Left ventricle myocardium inferior (tissue), 1 donor: ENCODE measurements at regions not wholly inside any gene's neighbourhood (a gene's known extent, or its start where the extent isn't known, plus 50 kb on each side); places are given as distances from the start of the nearest gene placed in this dataset.

Experiments
- DNase-seq: peaks from one replicate; pipeline ENCODE4 v3.0.0-alpha.2; 2020
- H3K27ac ChIP-seq: fragments of 200-600 bp; replicated peaks from 2 replicates; pipeline ENCODE4 v1.8.0; 2021
- H3K27me3 ChIP-seq: fragments of 200-600 bp; 2 replicates; pipeline ENCODE4 v1.8.0; 2021; ENCODE audit warnings: low read depth
- H3K36me3 ChIP-seq: fragments of 200-600 bp; 2 replicates; pipeline ENCODE4 v1.8.0; 2021
- H3K4me1 ChIP-seq: fragments of 200-600 bp; 2 replicates; pipeline ENCODE4 v1.8.0; 2021
- H3K4me3 ChIP-seq: fragments of 200-600 bp; 2 replicates; pipeline ENCODE4 v1.8.0; 2021; ENCODE audit warnings: mild to moderate bottlenecking, moderate library complexity
- H3K9me3 ChIP-seq: fragments of 200-600 bp; replicated peaks from 2 replicates; pipeline ENCODE4 v1.8.0; 2021
- intact Hi-C: fragments of 100-400 bp; cut with micrococcal nuclease; formaldehyde crosslinking; loops from one replicate; pipeline ENCODE4 v1.11.0; 2022
- TF ChIP-seq, protein P1 (sequence below): fragments of 200-600 bp; IDR thresholded peaks from 2 replicates; pipeline ENCODE4 v1.8.0; 2021; ENCODE audit warnings: antibody characterized with exemption, mild to moderate bottlenecking, borderline replicate concordance
- donor health status: DM: no; HTN: yes; CAD: no; lungs with severe emphysema.

DNA sequence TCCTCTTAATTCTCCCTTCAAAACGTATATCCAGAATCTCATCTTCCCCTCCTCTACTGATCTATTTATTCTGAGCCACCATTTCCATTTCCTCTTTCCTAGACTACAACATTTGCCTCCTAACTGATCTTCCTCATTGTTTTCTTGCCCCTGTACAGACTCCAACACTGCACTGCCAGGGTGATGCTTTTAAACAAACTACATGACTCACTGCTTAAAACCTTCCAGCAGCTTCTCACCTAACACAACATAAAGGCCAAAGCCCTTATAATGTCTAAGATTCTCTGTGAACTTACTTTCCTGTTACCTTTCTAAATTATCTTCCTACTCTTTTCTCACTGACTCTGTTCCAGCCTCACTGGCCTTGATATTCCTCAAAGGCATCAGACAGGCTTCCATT is 161.0 kb upstream of the HS3ST1 start:
- intact Hi-C loops: no loop called here
- no peak overlapping the region for H3K27ac ChIP-seq
- H3K4me3 ChIP-seq: no peak overlapping the region
- H3K4me1 ChIP-seq: peaks cover 4% of the 10 kb centered on the region
- TF ChIP-seq, protein P1, sequence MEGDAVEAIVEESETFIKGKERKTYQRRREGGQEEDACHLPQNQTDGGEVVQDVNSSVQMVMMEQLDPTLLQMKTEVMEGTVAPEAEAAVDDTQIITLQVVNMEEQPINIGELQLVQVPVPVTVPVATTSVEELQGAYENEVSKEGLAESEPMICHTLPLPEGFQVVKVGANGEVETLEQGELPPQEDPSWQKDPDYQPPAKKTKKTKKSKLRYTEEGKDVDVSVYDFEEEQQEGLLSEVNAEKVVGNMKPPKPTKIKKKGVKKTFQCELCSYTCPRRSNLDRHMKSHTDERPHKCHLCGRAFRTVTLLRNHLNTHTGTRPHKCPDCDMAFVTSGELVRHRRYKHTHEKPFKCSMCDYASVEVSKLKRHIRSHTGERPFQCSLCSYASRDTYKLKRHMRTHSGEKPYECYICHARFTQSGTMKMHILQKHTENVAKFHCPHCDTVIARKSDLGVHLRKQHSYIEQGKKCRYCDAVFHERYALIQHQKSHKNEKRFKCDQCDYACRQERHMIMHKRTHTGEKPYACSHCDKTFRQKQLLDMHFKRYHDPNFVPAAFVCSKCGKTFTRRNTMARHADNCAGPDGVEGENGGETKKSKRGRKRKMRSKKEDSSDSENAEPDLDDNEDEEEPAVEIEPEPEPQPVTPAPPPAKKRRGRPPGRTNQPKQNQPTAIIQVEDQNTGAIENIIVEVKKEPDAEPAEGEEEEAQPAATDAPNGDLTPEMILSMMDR: no peak
- no peaks in the 10 kb centered on the region for H3K27me3 ChIP-seq
- no peaks in the 10 kb centered on the region for H3K9me3 ChIP-seq
- no peak for DNase-seq
- H3K36me3 ChIP-seq: no peaks in the 10 kb centered on the region

DNA sequence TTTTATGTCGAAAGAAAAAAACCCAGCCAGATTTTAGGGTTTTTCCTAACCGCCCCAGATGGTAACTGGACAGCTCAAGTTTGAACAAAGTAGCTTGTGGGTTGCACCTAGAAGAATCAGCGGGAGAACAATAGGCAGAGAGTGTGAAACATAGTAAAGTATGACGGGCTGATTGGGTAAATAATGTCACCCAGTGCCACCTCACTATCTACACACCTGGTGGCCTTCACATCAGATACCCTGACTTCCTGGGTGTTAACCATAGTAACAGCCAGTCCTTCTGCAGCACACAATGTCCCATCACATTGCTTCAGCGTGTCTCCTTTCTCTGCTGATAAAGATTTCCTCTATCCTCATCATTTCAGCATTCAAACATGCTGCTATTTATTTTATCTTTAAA is 159.1 kb upstream of the HS3ST1 start:
- no peak overlapping the region for H3K27ac ChIP-seq
- no peaks in the 10 kb centered on the region for H3K36me3 ChIP-seq
- H3K4me3 ChIP-seq: no peak overlapping the region
- no peaks in the 10 kb centered on the region for H3K27me3 ChIP-seq
- TF ChIP-seq, protein P1: no peak
- peaks cover 1% of the 10 kb centered on the region for H3K9me3 ChIP-seq
- intact Hi-C loops: no loop called here
- H3K4me1 ChIP-seq: peaks cover 4% of the 10 kb centered on the region
- no peak for DNase-seq

DNA sequence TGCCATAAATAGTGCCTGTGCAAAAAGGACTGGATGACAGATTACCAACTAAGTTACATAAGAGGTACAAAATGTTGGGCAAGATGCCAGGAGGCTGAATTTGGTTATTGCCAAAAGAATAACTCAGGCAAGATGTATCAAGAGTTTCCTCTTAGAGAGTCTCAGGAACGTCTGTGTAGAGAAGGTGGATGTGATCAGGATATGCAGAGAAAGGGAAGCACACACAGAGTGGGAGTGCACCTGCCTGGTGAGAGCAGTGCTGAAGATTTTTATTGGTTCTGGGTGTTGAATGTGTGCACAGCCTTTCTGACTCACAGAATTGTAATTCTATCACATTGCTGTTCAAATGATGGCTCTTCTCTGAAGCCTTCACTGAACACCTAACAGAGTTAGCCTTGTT is 156.8 kb upstream of the HS3ST1 start:
- Histone ChIP-seq H3K4me3 (no peak overlapping the region), H3K4me1 (peaks cover 4% of the 10 kb centered on the region), H3K36me3 (no peaks in the 10 kb centered on the region), H3K9me3 (peaks cover 23% of the 10 kb centered on the region), H3K27ac (no peak overlapping the region), H3K27me3 (no peaks in the 10 kb centered on the region)
- DNase-seq: no peak
- intact Hi-C loops: no loop called here
- TF ChIP-seq, protein P1: no peak

DNA sequence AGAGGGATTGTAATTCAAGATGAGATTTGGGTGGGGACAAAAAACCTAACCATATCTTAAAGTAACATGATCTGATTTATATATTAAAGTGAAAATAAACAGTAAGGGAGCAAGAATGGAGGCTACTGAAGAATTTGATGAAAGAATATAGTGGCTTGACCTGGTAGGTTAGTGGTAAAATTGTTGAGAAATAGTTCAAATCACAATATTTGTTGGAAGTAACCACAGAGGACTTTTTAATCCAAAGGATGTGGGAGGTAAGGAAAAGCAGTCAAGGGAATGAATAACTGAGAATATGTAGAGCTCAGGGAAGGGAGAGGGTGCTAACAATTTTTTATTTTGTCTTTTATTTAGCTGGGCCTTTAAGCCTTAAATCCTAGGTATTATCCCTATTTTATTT is 139.8 kb upstream of the HS3ST1 start:
- no peak for DNase-seq
- Histone ChIP-seq H3K27me3 (no peaks in the 10 kb centered on the region), H3K4me3 (no peak overlapping the region), H3K36me3 (no peaks in the 10 kb centered on the region), H3K4me1 (no peaks in the 10 kb centered on the region), H3K9me3 (no peaks in the 10 kb centered on the region), H3K27ac (no peak overlapping the region)
- intact Hi-C loops: no loop called here
- TF ChIP-seq, protein P1: no peak

DNA sequence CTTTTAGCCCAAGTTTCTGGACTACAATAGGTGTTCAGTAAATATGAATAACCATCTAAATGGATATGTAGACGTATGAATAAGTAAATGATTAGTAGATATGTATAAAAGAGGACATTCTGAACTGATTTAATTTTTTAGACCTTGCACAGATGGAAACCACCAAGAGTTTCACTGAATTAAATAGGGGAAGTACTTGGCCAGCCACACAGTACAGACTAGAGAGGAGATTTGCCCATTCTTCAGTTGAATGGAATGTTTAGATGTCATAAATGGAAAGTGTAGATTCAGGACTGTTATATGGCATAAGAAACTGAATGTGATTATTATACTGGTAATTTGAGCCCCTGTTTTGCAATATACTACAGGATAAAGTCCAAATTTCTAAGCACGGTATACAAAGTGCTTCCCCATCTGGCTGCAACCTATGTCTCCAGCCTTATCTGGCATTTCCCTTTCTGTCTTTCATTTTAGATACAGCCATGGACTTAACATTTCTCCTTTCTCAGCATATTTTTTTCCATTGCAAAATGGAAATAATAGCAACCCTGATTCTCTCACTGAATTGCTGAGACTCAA is 137.8 kb upstream of the HS3ST1 start:
- TF ChIP-seq, protein P1: no peak
- intact Hi-C loops: no loop called here
- no peak for DNase-seq
- Histone ChIP-seq H3K9me3 (no peaks in the 10 kb centered on the region), H3K36me3 (no peaks in the 10 kb centered on the region), H3K27me3 (no peaks in the 10 kb centered on the region), H3K4me3 (no peak overlapping the region), H3K4me1 (no peaks in the 10 kb centered on the region), H3K27ac (no peak overlapping the region)
